HG03060 (cell line): ENCODE measurements at regions not wholly inside any gene's neighbourhood (a gene's known extent, or its start where the extent isn't known, plus 50 kb on each side); places are given as distances from the start of the nearest gene placed in this dataset.

Experiments used
- ATAC-seq: cut with Tn5 transposase; IDR thresholded peaks from one replicate; pipeline ENCODE4 v1.9.1; 2021; ENCODE audit warnings: low read depth, moderate number of reproducible peaks; ENCODE audit not compliant: unreplicated experiment

DNA sequence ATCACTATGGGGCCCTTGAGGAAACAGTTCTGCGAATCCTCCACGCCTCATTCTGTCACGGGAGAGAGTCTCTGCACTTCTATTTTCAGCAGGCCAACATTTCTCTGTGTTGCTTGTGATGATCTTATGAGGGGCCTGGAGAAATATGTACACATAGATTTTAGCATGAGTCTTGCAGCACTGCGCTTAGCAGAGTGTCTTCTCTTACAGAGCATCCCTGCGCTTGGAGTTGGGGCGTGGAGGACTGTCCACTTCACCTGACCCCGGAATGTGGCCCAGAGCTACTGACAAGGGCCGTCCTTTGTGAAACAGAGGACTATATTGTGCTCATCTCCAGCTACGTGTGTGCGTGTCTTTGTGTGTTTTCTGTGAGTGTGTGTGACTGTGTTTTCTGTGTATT lies 428.2 kb upstream of the IRX4 start:
- ATAC-seq, result no peak

GRCh38 chr5:2307631-2308030 lies 424.9 kb upstream of the IRX4 start:
- no peak for ATAC-seq

- no peak for ATAC-seq
Observed at GRCh38 chr5:2306711-2307110, 424.0 kb upstream of the IRX4 start.

DNA sequence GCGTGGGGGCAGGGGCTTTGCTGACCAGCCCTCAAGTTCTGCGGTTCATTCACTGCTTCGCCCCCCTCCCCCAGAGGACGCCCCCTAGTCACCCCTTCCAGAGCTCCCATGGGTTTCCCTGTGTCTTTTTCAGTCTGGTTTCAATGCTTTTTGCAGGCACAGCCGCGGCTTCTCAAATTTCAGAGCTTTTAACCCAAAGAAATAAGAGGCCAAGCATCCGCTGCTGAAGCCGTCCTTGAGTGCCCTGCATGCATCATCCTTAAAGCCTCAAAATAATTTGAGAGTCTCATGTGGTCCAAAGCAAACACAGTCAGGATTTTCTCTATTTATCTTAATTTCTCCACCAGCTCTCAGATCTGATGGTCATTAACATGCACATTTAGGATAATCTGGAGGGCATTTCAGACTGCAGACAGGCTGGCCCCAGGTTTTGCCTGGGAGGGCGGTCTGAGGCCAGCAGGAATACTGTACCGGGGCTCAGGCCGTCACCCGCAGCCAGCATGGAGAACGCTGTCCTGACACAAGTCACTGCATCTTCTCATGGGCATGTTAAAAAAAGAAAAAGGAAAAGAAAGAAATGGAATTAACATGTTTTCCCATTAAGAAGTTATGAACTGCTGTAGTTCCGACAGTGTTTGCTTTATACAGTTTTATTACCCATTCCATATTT lies 420.8 kb upstream of the IRX4 start:
- no peak for ATAC-seq

DNA sequence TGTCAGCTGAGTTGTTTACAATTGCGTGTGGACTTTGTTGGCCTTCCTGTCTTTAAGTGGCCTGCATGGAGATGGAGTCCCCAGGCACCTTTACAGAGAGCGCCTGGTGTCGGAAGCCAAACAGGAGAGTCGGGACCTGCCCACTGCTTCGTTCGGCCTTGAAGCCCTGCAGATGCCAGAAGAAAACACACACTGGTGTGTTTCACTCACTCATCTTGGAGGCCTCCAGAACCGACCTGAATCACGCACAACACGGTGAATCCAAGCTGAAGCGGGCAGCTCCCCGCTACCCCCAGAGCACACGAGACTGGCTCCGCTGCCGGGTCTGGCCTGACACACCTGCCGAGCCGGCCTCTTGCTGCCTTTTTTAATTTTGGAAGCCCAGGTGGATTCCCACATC lies 419.4 kb upstream of the IRX4 start:
- ATAC-seq, result no peak

GRCh38 chr5:2300861-2301574 lies 418.3 kb upstream of the IRX4 start:
- no peak for ATAC-seq

- ATAC-seq, result no peak
Observed at GRCh38 chr5:2300421-2300820, 417.7 kb upstream of the IRX4 start.

DNA sequence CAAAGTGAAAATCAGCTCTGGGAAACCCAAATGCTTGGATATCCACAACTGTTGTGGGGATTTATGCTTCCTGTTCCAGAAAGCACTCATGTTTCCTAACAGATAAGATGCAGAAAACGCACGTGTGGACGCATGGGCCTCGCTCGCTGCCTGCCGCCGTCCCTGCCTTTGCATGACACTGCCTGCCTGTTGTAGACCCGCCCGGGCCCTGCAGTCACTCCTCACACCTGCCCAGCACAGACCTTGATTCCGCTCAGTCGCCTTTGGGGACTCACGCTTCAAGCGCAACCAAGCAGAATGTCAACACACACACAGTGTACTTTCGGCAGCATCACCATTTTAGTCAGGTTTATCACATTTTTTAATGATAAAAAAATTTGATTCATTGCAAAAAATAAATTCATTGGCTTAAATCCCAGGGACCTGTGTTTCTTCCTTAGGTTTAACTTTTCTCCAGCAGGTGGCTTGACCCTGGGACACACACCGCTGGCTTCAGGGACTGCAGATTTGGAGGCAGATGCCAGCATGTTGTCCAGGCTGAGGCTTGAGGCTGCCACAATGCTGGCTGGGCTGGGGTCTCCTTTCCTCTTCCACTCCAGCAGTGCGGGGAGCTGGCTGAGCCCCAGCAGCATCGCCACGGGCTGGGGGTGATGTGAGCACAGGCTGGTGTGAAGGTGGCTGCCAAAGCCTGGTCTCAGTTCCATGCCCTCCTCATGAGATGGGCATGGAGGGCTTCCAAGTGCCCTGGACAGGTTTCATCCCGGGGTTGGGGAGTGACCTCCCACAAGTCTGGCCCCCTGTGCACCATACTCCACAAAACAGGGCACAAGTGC lies 416.9 kb upstream of the IRX4 start:
- ATAC-seq, result no peak

DNA sequence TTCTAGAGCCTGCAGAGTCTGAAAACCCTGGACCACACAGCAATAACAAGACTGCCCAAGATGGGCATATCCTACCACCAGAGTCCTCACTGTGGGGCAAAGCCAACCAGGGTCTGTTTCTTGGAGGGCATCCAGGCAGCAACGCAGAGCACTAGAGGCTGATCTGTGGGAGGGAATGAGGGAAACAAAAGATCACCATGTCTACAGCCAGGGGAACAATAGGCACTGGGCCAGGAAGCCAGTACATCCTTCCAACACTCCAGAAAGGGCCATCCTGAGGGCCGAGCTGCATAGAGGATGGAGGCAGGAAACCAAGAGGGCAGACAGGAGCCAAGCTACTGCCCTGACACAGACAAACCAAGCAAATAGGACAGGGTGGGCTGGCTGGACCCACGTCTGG lies 416.1 kb upstream of the IRX4 start:
- no peak for ATAC-seq

DNA sequence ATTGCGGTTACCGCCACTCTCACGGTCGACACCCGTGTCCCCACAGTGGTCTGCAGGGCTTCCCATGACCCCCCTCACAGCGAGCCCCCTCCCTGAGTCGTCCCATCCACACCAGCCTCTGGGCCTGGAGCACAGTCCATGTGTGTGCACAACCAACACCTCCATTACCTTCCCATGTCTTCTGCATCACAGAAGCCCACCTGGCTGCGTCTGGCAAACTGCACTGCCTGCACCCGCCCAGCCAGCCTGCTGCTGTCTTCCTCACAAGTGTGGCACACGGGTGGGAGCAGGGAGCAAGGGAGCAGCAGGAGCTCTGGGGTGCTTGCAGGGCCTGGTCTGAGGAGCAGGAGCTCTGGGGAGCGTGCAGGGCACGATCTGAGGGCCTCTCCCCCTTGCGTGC lies 415.3 kb upstream of the IRX4 start:
- no peak for ATAC-seq

- no peak for ATAC-seq
Observed at GRCh38 chr5:2295476-2295875, 412.8 kb upstream of the IRX4 start.

DNA sequence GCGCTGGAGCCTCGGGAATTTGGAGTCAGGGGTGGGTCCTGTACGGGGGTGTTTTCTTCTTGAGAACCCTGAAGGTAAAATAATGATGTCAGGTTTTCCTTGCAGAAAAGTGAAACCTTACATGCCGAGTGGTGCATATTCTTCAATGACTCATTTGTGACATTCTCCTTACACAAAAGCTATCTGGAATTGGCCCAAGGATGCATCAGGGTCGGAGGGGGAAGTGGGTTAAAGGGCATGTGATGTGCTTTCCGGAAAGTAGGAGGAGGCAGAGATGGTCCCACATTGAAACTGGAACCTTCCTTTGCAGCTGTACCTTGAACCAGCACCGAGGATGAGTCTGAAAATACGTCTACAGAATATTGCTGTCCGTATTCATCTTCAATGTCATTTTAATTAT lies 411.2 kb upstream of the IRX4 start:
- ATAC-seq, result no peak

- no peak for ATAC-seq
Observed at GRCh38 chr5:2291146-2291840, 408.6 kb upstream of the IRX4 start.

DNA sequence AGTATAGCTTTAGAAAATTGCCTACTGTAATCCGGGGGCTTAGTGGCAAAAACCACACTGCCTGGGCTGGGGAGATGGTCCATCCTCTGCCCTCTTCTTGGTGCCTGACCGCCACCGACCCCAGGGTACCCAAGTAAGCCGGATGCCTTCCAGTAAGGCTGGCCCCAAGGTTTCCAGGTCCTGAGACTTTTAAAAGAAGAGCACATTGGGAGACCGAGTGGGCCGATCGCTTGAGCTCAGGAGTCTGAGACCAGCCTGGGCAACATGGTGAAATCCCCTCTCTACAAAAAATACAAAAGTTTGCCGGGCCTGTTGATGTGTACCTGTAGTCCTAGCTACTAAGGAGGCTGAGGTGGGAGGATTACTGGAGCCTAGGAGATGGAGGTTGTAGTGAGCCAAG lies 406.7 kb upstream of the IRX4 start:
- ATAC-seq, result no peak

- no peak for ATAC-seq
Observed at GRCh38 chr5:2288968-2289367, 406.2 kb upstream of the IRX4 start.

DNA sequence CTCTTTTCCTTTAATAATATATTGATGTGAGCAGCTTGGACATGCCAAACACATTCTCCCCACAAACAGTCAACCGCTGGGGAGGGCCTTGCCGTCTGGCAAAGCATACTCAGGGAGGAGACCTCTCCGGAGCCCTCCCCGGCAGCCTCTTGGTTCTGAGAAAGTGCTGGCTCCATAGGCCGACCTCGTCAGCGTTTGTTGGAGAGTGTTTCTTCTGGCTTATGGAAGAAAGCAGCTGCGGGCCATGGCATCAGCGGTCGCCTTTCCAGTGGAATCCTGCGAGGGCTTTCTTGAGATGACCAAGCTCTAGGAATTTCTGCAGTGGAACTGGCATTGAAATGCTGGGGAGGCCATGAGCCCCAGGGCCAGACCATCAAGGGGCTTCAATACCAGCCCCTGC lies 405.7 kb upstream of the IRX4 start:
- no peak for ATAC-seq

GRCh38 chr5:2286250-2286649 lies 403.5 kb upstream of the IRX4 start:
- ATAC-seq, result no peak

- ATAC-seq, result no peak
Observed at GRCh38 chr5:2284678-2285077, 402.0 kb upstream of the IRX4 start.

- no peak for ATAC-seq
Observed at GRCh38 chr5:2283481-2284045, 400.8 kb upstream of the IRX4 start.

DNA sequence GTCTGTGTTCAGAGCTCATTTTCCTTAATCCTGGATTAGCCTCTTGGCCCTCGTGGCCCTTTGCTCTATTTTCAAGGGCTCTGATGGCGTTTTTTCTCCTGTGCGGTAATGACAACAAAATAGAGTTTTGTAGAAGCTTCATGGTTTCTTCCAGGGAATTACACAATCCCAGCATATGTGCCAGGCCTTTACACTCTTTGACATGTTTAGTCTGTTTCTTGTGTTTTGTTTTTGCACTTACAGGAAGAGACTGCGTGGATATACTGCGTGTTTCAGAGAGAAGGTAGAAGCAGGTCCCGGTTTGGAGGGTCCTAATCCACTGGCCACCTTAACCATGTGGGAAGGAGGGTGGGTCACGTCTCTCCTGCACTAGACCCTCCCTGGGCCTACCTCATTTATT lies 400.2 kb upstream of the IRX4 start:
- no peak for ATAC-seq
